K562 (cell line): ENCODE measurements at regions not wholly inside any gene's neighbourhood (a gene's known extent, or its start where the extent isn't known, plus 50 kb on each side); places are given as distances from the start of the nearest gene placed in this dataset.

Experiments used
- DMBX1 ChIP-seq: fragments of 250-450 bp; sonication (Bioruptor Pico); IDR thresholded peaks from 2 replicates; pipeline ENCODE4 v1.8.0; 2022; ENCODE audit warnings: inconsistent platforms, mild to moderate bottlenecking, moderate library complexity, borderline replicate concordance
- MBD1 ChIP-seq: fragments of 250-450 bp; sonication (Bioruptor Pico); IDR thresholded peaks from 2 replicates; pipeline ENCODE4 v1.8.0; 2022; ENCODE audit warnings: inconsistent platforms
- THRB ChIP-seq: fragments of 450-650 bp; formaldehyde crosslinking; conservative IDR thresholded peaks from 2 replicates; pipeline ENCODE4 v1.4.0; 2022; ENCODE audit warnings: mild to moderate bottlenecking, missing genetic modification characterization
- ZBTB43 ChIP-seq: sonication (generic); formaldehyde crosslinking; IDR thresholded peaks from 2 replicates; pipeline ENCODE4 v1.8.0; 2023; ENCODE audit warnings: mild to moderate bottlenecking, missing genetic modification reagents
- ZNF431 ChIP-seq: sonication (generic); formaldehyde crosslinking; IDR thresholded peaks from 2 replicates; pipeline ENCODE4 v1.8.0; 2022; ENCODE audit warnings: mild to moderate bottlenecking, missing genetic modification reagents
- ZNF584 ChIP-seq: fragments of 200-800 bp; sonication (Bioruptor generic); IDR thresholded peaks from 2 replicates; pipeline ENCODE4 v1.6.1; 2016; ENCODE audit warnings: low read depth, mild to moderate bottlenecking, missing genetic modification characterization, missing compliant biosample characterization
- ZNF699 ChIP-seq: fragments of 250-450 bp; sonication (Bioruptor Pico); IDR thresholded peaks from 2 replicates; pipeline ENCODE4 v1.8.0; 2021; ENCODE audit warnings: mild to moderate bottlenecking, moderate library complexity; ENCODE audit not compliant: insufficient replicate concordance
- ZNF764 ChIP-seq: fragments of 250-450 bp; sonication (Bioruptor Pico); IDR thresholded peaks from 2 replicates; pipeline ENCODE4 v1.4.0; 2020; ENCODE audit warnings: low read depth, mild to moderate bottlenecking, moderate library complexity

GRCh38 chr10:10852464-10852863, 165.2 kb upstream of the CELF2 start (continued):
- no peak for TF ChIP-seq MBD1
- TF ChIP-seq ZNF431 (CRISPR knock-in tag), result no peak
- TF ChIP-seq ZBTB43 (CRISPR knock-in tag), result no peak
- no peak for TF ChIP-seq DMBX1 (CRISPR knock-in tag)
- no peak for TF ChIP-seq ZNF764
- no peak for TF ChIP-seq ZNF699 (CRISPR knock-in tag)
- TF ChIP-seq THRB (CRISPR knock-in tag), result no peak
- TF ChIP-seq ZNF584 (CRISPR knock-in tag), result no peak
